ACC112 (cell line): ENCODE measurements at regions not wholly inside any gene's neighbourhood (a gene's known extent, or its start where the extent isn't known, plus 50 kb on each side); places are given as distances from the start of the nearest gene placed in this dataset.

ENCODE experiments used
- H2AFZ ChIP-seq: fragments of 200-600 bp; sonication (generic); one replicate; pipeline ENCODE4 v1.6.0; 2017; ENCODE audit warnings: antibody characterized with exemption, low read length; ENCODE audit not compliant: unreplicated experiment
- H3K27ac ChIP-seq: fragments of 200-600 bp; sonication (generic); 2 replicates; pipeline ENCODE4 v1.5.1; 2014; ENCODE audit warnings: low read depth, mild to moderate bottlenecking, antibody characterized with exemption, low read length, moderate library complexity
- H3K27me3 ChIP-seq: fragments of 200-600 bp; sonication (generic); 2 replicates; pipeline ENCODE4 v1.6.1; 2014; ENCODE audit warnings: mild to moderate bottlenecking, antibody characterized with exemption, low read length, moderate library complexity, mixed read lengths; ENCODE audit not compliant: insufficient read depth
- H3K36me3 ChIP-seq: fragments of 200-600 bp; sonication (generic); 2 replicates; pipeline ENCODE4 v1.6.1; 2016; ENCODE audit warnings: mild to moderate bottlenecking, antibody characterized with exemption, low read length, moderate library complexity, mixed read lengths; ENCODE audit not compliant: insufficient read depth
- H3K4me1 ChIP-seq: fragments of 200-600 bp; sonication (generic); one replicate; pipeline ENCODE4 v1.6.1; 2016; ENCODE audit warnings: low read length, mixed read lengths; ENCODE audit not compliant: insufficient read depth, unreplicated experiment, control insufficient read depth
- H3K4me3 ChIP-seq: fragments of 200-600 bp; sonication (generic); 2 replicates; pipeline ENCODE4 v1.5.1; 2014; ENCODE audit warnings: mild to moderate bottlenecking, low read depth, low read length
- H3K79me2 ChIP-seq: fragments of 200-600 bp; sonication (generic); one replicate; pipeline ENCODE4 v1.6.0; 2016; ENCODE audit warnings: low read length; ENCODE audit not compliant: control insufficient read depth, unreplicated experiment, insufficient read depth

DNA sequence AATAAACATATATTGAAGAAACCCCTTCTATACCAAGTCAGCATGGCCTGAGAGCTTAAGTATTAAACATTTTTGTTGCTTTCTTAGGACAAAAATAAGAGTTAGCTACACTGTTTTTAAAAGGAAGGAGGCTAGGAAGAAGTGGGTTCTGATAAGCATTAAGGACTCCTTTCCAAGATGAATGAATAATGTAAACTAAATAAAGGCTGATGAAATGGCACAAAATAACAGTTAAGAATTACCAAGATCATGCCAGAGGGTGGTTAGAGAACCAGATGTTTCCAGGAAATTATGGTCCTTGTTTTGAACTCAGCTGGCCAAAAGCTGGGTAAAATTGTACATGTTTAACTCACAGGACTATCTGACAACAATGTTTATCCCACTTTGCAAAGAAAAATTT, 114.1 kb upstream of the ETS2 start:
- no peaks in the 10 kb centered on the region for H3K36me3 ChIP-seq
- H3K79me2 ChIP-seq, result no peaks in the 10 kb centered on the region
- no peak overlapping the region for H3K4me3 ChIP-seq
- no peaks in the 10 kb centered on the region for H3K4me1 ChIP-seq
- peaks cover 78% of the 10 kb centered on the region for H3K27me3 ChIP-seq
- H3K27ac ChIP-seq, result no peak overlapping the region
- no peak overlapping the region for H2AFZ ChIP-seq

DNA sequence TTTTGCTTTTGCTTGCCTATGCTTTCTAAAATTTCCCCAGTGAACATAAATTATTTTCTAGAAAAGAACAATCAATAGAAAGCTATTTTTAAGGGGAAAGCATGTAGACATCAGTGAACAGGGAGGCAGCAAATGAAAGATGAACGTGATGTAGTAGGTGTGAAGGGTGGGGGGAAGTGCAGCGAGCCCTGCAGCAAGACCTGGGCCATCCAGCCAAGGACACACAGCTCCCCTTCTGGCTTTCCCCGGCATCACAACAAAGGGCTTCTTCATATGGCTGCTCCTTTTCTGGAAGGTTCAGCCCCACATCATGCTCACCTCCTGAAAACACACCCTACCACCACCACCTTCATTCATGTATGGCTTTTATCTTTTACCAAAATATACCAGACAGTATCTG, 109.2 kb upstream of the ETS2 start:
- Histone ChIP-seq H3K4me1 (no peaks in the 10 kb centered on the region), H3K27me3 (peaks cover 88% of the 10 kb centered on the region), H2AFZ (no peak overlapping the region), H3K79me2 (no peaks in the 10 kb centered on the region), H3K4me3 (no peak overlapping the region), H3K27ac (no peak overlapping the region), H3K36me3 (no peaks in the 10 kb centered on the region)

DNA sequence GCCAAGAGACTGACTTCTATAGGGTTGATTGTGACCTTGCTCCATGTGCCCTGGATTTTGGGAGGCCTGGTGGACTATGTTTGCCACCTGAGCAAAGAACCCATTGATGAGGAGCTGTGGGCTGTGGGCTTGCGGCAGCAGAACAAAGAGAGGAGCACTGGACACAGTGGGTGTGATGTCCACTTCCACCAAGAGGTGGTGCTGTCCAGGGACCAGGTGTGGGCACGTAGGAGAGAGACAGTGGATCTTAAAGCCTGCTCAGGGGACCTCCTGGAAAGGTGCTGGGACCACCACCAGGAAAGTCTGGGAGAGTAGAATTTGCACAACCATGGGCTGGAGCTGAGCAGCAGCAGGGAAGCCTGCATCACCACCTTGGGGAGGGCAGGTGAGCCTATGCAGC, 106.7 kb upstream of the ETS2 start:
- Histone ChIP-seq H3K27me3 (peaks cover 93% of the 10 kb centered on the region), H3K27ac (no peak overlapping the region), H3K79me2 (no peaks in the 10 kb centered on the region), H3K36me3 (no peaks in the 10 kb centered on the region), H3K4me1 (no peaks in the 10 kb centered on the region), H2AFZ (no peak overlapping the region), H3K4me3 (no peak overlapping the region)

DNA sequence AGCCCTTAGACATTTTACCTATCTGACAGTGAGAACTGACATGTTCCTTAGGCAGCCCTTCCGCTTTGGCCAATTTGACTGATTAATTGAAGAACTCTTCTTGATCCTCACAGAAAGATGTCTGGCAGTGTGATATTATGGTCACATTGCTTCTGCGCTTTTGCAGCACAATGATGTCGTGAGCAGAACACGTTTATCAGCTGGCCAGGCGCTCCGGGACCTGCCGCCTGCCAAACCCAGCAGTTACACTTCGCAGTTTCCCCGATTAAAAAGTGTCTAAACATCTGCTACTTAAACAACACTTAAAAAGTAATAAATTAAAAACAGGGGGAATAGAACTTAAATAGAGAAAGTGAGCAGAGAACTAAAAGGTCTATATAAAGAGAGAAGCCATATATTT, 103.5 kb upstream of the ETS2 start:
- Histone ChIP-seq H2AFZ (no peak overlapping the region), H3K27ac (no peak overlapping the region), H3K4me3 (no peak overlapping the region), H3K4me1 (no peaks in the 10 kb centered on the region), H3K79me2 (no peaks in the 10 kb centered on the region), H3K36me3 (no peaks in the 10 kb centered on the region), H3K27me3 (peaks cover 91% of the 10 kb centered on the region)

DNA sequence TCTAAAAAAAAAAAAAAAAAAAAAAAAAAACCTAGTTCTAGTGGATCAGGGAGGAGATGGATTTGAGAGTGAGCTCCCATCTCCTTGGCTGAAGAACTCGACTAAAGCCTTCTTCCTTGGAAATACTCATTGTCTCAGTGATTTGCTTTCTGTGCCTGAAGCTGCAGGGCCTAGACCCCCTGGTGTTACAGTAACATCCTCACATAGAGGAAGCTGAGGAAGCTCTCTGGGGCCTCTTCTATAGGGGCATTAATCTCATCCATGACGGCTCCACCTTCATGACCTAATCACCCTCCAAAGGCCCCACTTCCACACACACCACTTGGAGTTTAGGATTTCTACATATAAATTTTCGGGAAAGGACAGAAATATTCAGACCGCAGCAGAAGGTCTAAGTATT, 95.9 kb upstream of the ETS2 start:
- H3K4me3 ChIP-seq, result no peak overlapping the region

DNA sequence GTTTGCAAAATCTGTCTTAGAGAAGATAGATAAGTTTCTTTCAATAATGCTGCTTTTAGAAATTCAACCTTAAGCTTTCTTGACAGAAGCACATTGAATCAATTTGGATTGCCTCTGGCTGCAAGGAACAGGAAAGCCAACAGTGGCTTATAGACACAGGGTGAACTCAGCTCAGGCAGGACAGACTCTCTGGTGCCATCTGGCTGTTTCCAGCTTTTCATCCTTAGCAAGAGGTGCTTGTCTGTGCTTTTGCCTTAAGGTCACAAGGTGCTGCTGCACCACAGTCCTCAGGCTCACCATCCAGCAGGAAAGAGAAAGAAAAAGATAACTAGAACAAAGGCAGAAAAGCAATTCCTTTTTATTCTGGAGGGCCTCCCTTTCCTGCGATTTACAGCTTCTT, 93.7 kb upstream of the ETS2 start:
- Histone ChIP-seq H3K27me3 (peaks cover 41% of the 10 kb centered on the region), H2AFZ (no peak overlapping the region), H3K4me3 (no peak overlapping the region), H3K27ac (no peak overlapping the region), H3K4me1 (no peaks in the 10 kb centered on the region), H3K79me2 (no peaks in the 10 kb centered on the region), H3K36me3 (no peaks in the 10 kb centered on the region)

More for the DNA sequence above, 95.9 kb upstream of the ETS2 start:
- H3K27me3 ChIP-seq, result peaks cover 44% of the 10 kb centered on the region
- H3K36me3 ChIP-seq, result no peaks in the 10 kb centered on the region
- H3K27ac ChIP-seq, result no peak overlapping the region
- H2AFZ ChIP-seq, result no peak overlapping the region
- H3K79me2 ChIP-seq, result no peaks in the 10 kb centered on the region
- H3K4me1 ChIP-seq, result no peaks in the 10 kb centered on the region

DNA sequence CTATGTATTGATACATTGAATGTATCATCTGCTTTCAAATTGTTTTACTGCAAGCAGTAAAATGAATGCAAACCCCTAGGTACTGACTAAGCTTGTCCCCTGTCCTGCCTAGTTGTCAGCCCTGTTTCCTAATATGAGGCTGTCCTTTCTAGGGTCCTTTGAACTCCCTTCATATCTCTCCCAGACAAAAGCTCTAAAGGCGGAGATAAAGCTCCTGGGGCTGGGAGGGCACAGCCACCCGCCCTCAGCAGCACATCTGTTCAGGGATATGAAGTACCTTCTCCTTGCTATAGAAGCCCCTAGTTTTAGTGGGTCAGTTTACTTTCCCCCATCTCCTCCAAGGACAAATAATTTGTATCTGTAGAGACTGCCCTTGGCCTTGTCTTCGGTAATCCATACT, 93.1 kb upstream of the ETS2 start:
- no peaks in the 10 kb centered on the region for H3K4me1 ChIP-seq
- H3K36me3 ChIP-seq, result no peaks in the 10 kb centered on the region
- H3K4me3 ChIP-seq, result no peak overlapping the region
- H3K27ac ChIP-seq, result no peak overlapping the region
- no peak overlapping the region for H2AFZ ChIP-seq
- no peaks in the 10 kb centered on the region for H3K79me2 ChIP-seq
- peaks cover 41% of the 10 kb centered on the region for H3K27me3 ChIP-seq

DNA sequence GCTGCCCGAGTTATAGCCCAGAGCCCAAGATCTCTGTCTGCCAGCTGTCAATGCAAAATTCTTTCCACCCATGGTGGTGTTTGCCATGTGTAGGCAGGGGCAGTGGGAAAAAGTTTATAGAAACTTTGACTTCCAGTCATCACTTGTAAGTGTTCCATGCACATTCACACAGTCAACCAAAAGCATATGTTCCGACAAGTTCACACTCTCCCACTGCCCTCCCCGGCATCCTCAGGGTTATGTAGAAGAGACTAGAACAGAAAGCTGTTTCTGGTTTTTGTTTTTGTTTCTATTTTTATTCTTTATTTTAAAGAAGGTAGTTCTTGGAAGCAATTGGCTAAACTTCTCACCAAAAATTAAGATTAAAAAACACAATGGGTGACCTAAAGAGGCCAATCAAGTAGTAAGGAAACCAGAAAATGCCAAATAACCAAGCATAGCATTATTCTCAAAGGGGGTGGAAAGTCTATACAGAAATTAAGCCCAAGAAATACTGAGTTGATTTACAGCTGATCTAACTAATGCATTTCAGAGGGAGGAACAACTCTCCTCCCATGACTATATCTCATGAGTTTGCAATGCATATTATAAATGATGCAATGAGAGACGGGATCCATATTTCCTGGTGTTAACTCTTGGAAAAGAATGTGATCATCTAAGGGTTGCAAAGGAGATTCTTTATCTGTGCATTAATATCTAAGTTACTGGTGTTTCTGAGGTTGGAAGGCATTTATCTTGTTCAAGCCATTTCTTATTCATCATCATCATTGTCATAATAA, 91.5 kb upstream of the ETS2 start:
- peaks cover 41% of the 10 kb centered on the region for H3K27me3 ChIP-seq
- no peak overlapping the region for H3K27ac ChIP-seq
- no peaks in the 10 kb centered on the region for H3K36me3 ChIP-seq
- no peak overlapping the region for H2AFZ ChIP-seq
- H3K79me2 ChIP-seq, result no peaks in the 10 kb centered on the region
- no peak overlapping the region for H3K4me3 ChIP-seq
- no peaks in the 10 kb centered on the region for H3K4me1 ChIP-seq

DNA sequence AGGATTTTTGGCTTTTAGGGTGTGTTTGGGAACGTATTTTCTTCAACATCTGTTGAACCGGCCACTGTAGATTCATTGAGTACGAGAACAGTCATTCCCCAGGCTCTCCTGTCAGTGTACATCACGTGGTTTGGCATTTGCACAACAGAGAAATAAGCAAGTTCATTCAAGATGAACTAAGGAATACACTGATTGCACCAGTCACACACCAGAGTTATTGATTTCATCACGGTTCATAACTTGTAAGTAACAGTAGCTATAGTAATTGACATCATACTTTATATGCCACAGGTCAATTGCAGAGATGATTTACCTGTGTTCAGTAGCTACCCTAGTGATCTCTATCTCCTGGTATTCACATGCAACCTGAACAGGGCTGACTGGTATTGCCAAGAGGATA, 90.7 kb upstream of the ETS2 start:
- Histone ChIP-seq H3K36me3 (no peaks in the 10 kb centered on the region), H3K4me3 (no peak overlapping the region), H3K4me1 (no peaks in the 10 kb centered on the region), H3K27ac (no peak overlapping the region), H3K79me2 (no peaks in the 10 kb centered on the region), H3K27me3 (peaks cover 41% of the 10 kb centered on the region), H2AFZ (no peak overlapping the region)

DNA sequence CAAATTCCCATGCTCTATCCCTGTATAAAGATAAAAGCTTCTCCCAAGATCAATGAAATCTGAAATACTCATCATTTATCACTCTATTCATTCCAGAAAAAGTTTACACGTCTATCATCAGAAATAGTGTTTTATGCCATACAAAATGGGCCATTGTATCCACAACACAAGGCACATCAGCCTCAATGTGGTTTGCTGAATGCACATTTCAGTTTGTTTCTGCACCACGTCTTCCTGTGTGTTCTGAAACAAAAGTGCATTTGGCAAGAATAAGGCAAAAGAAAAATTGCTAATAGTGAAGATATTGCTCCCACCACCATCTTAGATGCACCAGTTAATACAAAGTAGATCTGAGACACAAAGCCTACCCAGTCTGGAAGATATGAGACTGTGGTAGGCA, 89.6 kb upstream of the ETS2 start:
- Histone ChIP-seq H3K27me3 (peaks cover 41% of the 10 kb centered on the region), H3K79me2 (no peaks in the 10 kb centered on the region), H3K4me3 (no peak overlapping the region), H2AFZ (no peak overlapping the region), H3K36me3 (no peaks in the 10 kb centered on the region), H3K4me1 (no peaks in the 10 kb centered on the region), H3K27ac (no peak overlapping the region)

DNA sequence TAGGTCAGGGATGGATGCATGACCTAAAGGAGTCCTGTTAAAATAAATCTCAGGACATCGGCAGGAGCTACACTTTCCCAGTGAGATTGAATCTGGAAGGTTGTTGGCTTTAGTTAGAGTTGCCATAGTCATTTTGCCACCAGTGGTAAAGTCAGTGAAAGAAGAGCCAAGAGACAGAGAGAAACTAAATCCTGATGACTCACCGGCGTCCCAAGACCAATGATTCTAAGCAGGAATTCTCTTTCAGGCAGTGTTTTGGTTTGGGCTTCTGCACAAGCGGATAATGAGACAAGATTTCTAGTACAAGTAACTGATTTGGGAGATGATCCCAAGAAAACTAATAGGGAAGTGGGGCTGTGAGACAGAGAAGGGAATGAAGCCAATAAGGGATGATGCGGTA, 88.8 kb upstream of the ETS2 start:
- Histone ChIP-seq H3K36me3 (no peaks in the 10 kb centered on the region), H3K4me1 (no peaks in the 10 kb centered on the region), H2AFZ (no peak overlapping the region), H3K27ac (no peak overlapping the region), H3K27me3 (peaks cover 38% of the 10 kb centered on the region), H3K79me2 (no peaks in the 10 kb centered on the region), H3K4me3 (no peak overlapping the region)
